Amniotic epithelial cell (primary cell): ENCODE measurements at regions not wholly inside any gene's neighbourhood (a gene's known extent, or its start where the extent isn't known, plus 50 kb on each side); places are given as distances from the start of the nearest gene placed in this dataset.
"Not testable (repeated sequence)": the region's sequence is repeated elsewhere in the genome, so short reads cannot be mapped to it uniquely, and the experiment has no call there.

Experiments used
- DNase-seq: peaks from one replicate; pipeline ENCODE4 v3.0.0-alpha.2; 2010; ENCODE audit warnings: low read depth

DNA sequence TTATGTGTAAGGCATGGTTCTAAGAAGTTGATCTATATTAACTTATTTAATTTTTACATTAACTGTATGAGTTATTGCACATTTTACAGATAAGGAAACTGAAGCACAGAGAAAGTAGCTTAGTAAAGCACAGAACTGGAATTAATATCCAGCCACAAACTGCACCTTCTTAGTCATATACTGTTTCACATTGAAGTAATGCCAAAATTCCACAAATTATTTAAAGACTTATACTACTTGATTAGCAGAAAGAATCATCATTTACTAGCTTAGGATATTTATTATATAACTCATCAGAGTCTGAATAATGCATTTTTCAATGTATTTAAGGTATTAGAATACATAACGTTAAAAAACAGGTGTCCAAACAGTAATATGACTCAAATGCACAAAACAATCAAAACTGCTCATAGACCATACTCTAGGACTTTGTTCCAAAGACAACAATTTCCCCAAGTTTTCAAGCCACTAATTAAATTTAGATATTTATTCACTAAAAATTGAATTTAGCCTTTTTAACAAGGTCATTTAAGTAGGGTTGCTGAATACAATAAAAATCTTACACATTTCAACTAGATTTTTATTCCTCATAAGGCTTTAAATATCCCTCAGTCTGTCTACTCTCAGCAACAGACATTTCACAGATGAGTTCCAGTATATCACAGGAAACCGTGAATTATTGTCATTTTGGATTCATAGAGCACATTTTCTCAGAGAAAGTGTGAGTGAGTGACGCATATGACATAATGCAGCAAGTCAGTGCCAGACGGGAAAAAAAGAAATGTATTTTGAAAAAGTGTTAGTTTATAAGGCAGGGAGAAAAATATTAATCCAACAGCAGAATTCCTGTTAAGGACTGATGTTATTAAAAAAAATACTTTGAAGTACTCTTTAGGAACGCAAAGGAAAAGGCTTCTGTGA is 782.5 kb downstream of the TMTC2 start:
- DNase-seq: peak; percentile 3

DNA sequence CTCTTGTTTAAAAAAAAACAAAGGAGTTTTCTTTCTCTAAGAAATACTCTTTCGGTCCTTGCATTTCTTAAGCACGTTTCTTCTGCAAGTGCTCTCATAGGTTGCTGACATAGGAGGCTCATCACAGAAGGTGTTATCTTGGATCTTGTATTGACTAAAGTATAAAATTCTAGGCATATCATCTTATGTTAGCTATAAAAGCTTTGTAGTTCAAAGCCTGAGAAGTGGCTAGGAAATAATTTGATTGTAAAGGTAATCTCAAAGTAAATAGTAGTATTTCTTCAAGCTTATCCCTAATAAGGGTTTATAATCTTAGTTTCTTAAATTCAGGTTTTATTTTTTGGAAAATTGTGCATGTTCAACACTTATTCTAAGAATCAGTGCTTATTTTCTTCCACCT is 778.9 kb downstream of the TMTC2 start:
- no peak for DNase-seq

DNA sequence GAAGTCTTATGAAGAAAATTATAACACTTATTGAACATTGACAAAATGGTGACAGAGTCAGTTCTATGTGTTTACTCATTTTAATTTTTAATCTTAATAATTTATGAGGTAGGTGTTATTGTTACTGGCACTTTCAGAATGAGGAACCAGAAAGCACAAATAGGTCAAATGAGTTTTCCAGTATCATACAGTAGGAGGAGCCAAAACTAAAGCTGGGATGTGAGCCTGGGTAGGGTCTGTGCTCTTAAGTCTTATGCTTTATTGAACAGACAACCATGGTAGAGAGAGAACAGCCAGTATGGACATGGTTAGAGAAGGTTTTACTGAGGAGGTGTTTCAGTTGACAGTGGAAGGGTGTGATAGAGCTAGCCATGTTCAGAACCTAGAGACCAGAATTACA is 775.7 kb downstream of the TMTC2 start:
- DNase-seq: no peak

DNA sequence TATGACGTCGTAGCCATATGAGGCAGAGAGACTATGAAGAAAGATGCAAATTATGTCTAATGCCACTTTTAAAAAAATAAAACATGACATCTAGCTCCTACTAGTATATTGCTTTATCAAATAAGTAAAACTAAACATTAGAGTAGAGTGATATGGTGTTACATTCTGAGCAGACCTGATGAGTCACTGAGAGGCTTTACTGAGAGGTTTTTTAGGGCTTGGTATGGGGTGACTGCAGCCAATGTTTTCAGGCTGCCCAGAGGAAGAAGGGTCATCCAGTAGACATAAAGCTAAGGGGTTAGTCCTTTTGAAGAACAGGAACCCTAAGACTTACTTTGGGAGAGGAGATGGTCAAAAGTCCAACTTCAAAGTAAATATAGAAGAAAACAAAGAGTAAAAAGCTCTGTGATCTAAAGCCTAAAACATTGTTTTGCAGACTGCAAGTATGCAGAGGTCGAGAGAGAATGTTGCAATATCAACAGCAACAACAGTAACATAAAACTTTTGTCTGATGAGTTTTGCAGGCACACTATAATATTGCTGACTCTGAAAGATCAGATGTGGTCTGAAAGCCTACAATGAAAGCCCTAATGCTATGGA is 774.7 kb downstream of the TMTC2 start:
- DNase-seq: peak; percentile 12

DNA sequence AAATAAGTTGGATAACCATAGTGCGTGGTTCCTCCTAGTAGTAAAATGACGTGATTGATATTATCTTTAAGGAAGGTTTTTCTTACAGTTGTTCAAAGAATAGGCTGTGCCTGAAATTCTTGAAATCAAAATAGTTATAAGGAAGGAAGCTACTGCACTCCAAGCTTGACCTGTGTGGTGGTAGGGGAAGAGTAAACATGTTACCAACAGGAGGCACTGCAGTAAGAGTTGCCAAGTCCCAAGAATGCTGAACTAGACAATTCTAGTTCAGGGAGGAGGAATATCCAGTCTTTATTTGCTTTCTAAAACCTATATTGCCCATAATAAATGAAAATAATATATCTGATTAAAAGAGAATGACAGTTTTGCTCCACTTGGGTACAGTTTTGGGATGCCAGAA is 764.5 kb downstream of the TMTC2 start:
- DNase-seq: no peak

DNA sequence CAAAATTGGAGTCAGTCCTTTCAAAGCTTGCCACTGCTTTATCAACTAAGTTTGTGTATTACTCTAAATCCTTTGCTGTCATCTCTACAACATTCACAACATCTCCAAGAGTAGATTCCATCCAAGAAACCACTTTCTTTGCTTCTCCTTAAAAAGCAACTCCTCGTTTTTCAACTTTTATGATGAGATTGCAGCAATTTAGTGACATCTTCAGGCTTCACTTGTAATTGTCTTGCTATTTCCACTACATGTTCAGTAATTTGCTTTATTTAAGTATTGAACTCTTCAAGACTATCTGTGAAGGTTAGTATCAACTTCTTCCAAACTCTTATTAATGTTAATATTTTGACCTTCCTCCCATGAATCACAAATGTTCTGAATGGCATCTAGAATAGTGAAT is 747.9 kb downstream of the TMTC2 start:
- no peak for DNase-seq

DNA sequence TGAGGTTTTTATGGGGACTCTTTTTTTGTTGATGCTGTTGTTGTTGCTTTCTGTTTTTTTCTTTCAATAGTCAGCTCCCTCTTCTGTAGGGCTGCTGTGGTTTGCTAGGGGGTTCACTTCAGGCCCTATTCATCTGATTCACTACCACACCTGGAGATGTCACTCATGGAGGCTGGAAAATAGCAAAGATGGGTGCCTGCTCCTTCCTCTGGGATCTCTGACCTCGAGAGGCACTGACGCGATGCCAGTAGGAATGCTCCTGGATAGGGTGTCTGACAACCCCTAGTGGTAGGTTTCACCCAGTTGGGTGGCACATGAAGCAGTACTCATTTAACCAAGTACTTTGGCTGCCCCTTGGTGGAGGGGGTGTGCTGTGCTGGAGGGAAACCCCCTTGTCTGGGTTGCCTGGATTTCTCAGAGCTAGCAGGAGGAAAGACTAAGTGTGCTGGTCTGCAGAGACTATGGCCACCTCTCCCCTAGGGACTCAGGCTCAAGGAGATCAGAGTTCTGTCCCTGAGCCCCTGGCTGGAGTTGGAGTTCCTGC is 745.5 kb downstream of the TMTC2 start:
- no peak for DNase-seq

DNA sequence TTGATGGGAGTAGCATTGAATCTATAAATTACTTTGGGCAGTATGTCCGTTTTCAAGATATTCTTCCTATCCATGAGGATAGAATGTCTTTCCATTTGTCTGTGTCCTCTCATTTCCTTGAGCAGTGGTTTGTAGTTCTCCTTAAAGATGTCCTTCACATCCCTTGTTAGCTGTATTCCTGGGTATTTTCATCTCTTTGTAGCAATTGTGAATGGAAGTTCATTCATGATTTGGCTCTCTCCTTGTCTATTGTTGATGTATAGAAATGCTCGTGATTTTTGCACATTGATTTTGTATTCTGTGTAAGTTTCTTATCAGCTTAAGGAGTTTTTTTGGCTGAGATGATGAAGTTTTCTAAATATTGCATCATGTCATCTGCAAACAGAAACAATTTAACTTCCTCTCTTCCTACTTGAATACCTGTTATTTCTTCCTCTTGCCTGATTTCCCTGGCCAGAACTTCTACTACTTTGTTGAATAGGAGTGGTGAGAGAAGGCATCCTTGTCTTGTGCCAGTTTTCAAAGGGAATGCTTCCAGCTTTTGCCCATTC is 741.0 kb downstream of the TMTC2 start:
- DNase-seq: not testable (repeated sequence)

DNA sequence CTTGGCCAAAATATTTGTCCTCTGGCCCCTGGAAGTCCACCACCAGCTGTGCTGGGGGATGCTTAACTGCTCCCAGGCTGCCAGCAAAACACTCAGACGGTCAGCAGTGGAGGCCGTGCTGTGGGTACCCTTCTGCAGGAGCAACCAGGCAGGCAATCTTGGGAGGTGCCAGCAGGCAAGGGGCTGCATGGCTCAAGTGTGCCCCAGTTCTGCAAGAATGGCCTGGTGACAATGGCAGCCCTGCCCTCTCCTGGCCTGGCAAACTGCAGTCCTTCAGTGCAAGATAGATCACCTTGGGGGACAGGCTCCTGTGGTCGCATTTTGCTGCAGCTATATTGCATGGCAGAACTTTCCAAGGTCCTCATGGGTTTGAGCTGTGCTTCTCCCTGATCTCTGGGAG is 728.3 kb downstream of the TMTC2 start:
- DNase-seq: no peak

DNA sequence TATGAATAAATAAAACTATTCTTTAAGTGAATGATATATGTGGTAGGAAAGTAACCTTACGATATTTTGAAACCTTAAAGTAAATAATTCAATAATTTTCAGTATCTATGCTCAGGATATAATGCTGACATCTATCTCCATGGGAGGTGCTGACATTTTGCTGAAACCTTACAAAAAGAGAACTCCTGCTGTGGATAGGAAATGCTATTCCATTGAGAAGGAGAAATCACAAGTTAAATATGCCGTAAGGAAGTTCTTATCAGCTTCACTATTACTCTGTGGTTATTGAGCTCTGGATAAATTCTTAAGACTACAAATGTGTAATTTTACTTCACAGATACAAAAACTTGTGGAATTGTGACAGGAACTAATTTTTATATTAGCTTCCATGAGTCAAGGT is 722.1 kb downstream of the TMTC2 start:
- DNase-seq: no peak

DNA sequence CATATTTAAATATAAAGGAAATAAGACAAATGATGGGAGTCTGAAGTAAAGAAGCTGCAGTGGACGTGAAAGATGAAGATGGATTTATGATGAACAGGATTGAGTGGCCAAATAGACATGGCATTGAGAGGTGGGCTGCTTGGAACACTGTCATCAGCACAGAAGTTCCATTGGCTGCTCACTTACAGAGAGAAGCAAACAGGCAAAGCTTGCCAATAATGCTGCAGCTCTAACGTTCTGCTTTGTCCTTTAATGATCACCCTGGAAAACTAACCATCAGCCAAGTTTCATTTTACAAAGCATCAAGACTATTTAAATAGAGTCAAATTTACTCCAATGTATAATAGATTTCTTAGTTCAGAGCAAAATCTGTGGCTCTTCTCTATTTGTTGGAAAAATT is 721.4 kb downstream of the TMTC2 start:
- DNase-seq: no peak

DNA sequence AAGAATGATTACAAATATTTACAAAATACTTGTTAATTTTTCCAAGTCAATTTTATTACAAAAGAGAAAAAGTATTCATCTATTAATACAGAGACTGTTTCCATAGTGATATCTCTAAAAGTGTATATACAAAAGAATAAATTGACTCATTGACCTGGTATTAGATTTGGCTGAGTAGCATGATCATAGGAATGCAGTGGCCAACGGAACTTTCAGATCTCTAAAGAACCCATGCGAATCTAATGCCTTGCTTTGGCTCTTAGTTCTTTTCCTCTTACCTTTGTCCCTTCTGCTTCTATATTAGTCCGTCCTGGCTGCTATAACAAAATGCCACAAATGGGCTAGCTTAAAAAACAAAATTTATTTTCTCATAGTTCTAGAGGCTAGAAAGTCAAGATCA is 717.8 kb downstream of the TMTC2 start:
- no peak for DNase-seq

DNA sequence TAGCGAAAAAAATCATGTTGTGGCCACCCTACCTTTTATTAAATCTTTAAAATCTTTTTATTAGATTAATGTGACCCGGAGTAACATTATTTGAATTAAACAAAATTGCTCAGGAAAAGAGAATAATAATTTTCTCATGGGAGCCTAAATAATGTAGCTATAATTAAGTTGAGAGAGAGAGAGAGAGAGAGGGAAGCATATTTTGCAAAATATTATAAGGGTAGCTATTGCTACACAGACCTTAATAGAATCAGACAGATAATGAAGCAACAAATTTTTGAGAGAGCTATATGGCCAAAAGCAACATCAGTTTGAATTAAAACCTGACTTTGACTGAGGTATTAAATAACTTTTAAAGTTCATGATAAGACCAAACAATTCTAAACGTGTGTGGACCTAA is 703.5 kb downstream of the TMTC2 start:
- DNase-seq: no peak

DNA sequence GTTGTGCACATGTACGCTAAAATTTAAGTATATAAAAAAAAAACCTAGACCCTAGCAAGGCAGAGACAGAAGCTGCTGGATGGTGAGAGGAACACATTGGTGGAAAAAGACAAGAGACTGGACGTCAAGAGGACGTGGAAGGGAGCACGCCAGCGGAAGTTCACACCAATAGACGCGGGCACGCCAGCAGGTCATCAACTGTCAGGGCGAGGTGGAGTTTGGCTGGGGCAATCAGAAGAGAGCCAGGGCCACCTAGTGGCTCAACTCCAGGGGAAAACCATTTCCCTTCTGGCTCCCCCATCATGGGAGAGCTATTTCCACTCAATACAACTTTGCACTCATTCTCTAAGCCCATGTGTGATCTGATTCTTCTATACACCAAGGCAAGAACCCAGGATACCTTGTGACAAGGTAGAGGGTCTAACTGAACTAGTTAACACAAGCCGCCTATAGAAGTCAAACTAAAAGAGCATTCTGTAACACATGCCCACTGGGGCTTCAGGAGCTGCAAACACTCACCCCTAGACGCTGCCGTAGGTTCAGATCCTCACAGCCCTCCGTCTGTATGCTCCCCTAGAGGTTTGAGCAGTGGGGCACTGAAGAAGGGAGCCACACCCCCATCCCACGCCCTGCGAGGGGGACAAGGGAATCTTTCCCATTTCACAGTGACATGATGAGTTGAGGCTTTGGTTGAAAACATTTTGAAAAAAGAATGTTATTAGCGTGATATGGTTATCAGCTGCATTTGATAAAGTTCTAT is 702.7 kb downstream of the TMTC2 start:
- peak; percentile 1 for DNase-seq

DNA sequence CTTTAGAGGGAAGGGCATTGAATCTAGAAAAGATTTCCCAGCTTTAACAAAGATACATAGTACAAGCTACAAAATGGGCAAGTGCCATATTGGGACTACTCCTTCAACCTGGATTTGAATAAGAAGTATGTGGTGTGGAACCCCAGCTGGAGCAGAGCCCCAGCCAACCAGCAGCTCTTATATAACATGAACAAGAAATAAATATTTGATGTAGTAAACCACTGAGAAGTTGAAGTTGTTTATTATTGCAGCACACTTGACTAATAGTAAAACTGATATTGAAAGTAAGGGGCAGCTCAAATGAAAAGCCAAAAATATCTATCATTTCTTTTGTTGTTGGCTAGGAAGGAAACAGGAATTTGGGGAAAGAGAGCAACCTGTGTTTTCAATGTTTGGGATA is 701.8 kb downstream of the TMTC2 start:
- no peak for DNase-seq

DNA sequence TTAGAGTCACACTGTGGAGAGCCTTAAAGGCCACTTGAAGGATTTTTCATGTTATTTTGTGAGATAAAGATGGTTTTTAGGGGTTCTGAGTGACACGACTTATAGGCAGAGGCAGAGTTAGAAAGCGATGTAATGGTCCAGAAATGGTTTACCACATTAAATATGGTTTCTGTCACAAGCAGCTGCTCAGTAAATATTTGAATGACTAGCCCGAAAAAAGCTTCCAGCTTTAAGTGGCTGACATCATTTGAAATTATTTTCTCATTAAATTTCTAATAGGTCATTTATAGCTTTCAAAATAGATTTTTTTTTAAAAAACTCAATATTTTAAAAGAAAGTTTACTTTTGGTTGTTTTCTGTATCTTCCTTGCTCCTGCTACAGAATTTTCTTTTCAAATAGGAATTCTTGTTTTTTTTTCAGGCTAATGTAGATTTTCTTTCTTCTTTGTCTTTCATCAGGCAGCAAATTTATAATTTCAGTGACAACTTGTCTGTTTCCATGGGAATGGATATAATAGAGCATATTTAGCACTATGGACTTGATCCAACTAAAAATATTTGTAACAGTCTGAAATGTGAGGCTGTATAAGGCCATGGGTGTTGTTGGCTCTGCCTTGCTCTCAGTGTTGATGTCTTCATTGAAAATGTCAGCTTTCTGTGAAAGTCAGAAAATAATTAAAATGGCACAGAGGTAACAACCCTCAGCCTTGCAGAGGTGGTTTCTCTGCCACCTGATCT is 700.0 kb downstream of the TMTC2 start:
- no peak for DNase-seq

DNA sequence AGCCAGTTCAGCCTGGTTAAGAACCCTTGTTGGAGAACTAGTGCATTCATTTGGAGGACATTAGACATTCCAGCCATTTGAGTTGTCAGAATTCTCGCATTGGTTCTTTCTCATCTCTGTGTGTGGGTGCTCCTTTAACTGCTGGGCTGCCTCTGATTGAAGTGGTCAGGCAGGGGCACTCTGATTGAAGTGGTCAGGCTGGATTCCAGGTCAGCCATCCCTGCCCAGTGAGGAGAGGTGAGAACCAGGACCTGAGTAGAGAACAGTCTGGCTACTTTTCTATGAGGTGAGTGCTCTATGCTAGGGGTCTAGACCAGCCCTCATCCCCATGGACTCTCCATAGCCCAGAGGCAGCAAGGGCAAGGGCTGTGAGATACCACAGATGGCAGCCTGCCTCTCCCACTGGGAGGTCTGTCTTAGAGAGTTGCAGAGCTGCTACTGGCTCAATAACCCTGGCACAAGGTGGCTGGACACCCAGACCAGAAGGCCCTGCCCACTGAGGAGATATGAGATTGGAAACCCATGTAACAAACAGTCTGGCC is 691.6 kb downstream of the TMTC2 start:
- DNase-seq: no peak

DNA sequence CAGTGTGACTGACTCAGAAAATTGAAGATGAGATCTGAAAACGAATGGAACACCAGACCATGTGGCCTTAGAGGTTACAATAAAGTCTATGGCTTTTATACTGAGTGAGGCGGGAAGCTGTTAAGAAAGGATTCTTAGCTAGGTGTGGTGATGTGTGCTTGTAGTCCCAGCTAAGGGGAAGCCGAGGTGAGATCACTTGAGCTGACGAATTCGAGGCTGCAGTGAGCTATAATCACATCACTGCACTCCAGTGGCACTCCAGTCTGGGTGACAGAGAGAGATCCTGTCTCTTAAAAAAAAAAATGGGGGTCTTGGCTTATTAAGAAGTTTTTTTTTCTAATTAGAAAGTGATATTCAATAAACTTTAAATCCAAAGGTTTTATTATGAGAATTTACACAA is 678.6 kb downstream of the TMTC2 start:
- DNase-seq: no peak

DNA sequence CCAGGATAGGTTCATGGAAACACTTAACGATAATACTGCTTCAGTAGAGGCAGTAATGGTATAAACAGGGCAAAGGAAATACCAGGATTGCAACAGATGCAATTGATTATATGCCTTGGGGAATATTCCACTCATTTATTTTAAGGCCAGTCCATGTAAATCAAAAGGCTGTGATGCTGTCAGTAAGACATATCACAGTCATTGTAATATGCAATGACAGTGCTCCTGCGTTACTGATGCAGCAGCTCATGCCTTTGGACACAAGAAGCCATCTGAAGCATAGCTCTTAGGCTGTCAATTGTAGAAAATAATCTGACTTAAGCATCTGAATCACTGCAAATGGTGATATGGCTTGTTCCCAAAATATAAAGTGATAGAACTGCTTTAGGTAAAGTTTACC is 674.8 kb downstream of the TMTC2 start:
- DNase-seq: no peak

DNA sequence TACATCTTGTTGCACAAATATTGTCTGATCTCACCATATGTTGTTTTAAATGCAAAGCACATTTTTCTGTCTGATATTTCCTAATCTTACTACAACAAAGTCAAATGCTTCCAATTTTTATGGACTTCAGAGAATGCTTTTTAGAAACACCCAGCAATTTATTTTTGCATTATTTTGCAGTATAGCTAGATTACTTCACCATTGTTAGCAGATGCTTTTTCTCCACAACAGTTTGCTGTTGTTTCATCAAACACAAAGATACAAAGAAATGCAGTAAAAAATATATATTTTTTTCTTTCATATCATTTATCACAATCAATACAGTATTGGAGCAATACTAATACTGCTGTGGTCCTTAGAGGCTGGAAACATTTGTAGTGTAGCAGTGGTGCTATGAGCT is 674.4 kb downstream of the TMTC2 start:
- DNase-seq: no peak

DNA sequence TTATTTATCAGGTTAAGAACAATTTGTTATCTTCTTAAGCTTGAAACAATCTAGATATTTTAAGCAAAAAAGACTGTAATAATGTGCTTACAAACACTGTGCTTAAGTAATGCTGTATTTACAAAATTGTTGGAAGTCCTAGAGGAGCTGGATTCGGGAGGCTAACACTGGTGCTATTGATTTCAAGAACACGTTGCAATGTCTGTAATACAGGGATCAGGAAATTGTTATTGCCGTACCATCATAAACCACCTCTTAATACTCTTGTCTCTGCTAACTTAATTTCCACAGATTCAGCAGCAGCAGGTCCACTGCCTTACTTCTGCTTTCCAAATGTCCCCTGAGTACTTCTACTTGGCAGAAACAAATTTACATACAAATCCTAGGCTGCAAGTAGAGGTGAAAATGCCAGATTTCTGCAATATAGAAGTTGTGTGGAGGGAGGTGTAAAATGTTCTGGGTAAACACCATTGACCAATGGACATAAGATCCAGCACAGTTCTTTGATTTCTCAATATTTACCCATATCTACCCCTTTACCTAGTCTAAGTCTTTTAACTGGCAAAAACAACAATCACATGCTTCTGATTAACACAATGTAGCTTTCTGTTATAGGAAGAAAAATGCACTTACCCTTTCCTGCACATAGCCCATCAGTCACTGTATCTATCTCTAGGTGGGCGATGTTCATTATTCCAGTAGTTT is 663.4 kb downstream of the TMTC2 start:
- no peak for DNase-seq
